ENCODE measurements at regions not wholly inside any gene's neighbourhood (a gene's known extent, or its start where the extent isn't known, plus 50 kb on each side); places are given as distances from the start of the nearest gene placed in this dataset.
"Not testable (repeated sequence)": the region's sequence is repeated elsewhere in the genome, so short reads cannot be mapped to it uniquely, and the experiment has no call there.

DNA sequence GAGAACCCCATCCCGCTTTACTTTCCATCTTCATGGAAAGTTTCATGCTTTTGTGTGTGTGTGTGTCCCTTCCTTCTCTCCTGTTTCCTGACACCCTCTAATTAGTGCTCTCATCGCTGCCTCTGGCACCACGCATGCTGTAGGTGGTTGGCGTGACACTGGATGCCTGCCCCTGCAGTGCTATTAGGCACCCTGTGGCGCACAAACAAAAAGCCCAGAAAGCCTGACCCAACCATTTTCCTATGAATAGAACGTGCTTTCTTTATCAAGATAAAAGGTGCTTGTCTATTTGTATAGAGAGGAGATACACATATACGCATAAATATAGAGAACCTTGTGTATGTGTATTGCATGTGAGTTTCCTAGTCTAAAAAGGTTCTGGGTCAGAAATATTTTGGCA is 120.8 kb upstream of the CDCA7L start:
- Mint-ChIP-seq H3K36me3 (no peaks in the 10 kb centered on the region), H3K4me3 (no peak overlapping the region), H3K4me1 (no peaks in the 10 kb centered on the region), H3K9me3 (no peaks in the 10 kb centered on the region), H3K27me3 (ENCODE audit: low read depth in 3 of 3) (peaks cover 2 to 10% (median 6%) of the 10 kb centered on the region in 3 donors), H3K27ac (no peak overlapping the region)
- DNase-seq, result no peak

DNA sequence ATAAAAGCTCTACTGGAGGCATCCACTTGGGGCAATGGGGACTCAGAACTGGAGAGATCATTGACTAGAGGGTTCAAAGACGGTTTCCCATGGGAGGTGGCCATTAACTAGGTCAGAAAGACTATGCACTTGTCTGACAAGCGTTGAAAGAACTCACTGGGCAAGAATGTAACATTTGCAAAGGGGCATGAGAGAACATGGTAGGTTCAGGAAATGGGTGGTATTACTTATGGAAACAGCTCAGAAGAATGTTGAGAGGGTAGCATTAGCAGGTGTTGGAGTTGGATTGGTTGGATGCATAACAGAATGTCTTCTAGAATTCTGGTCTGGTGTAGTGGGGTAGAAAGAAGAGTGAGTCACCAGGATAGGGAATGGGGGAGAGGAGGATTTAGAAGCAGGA is 119.1 kb upstream of the CDCA7L start:
- DNase-seq, result no peak
- no peaks in the 10 kb centered on the region for H3K4me1 Mint-ChIP-seq
- H3K4me3 Mint-ChIP-seq, result no peak overlapping the region
- H3K9me3 Mint-ChIP-seq, result no peaks in the 10 kb centered on the region
- H3K27me3 Mint-ChIP-seq (ENCODE audit: low read depth in 3 of 3), result peaks cover 3 to 10% (median 6%) of the 10 kb centered on the region in 3 donors
- no peak overlapping the region for H3K27ac Mint-ChIP-seq
- no peaks in the 10 kb centered on the region for H3K36me3 Mint-ChIP-seq

- DNase-seq, result no peak
- Mint-ChIP-seq H3K4me1 (no peaks in the 10 kb centered on the region), H3K27me3 (ENCODE audit: low read depth in 3 of 3) (peaks cover 0 to 6% (median 5%) of the 10 kb centered on the region in 3 donors), H3K4me3 (no peak overlapping the region), H3K36me3 (no peaks in the 10 kb centered on the region), H3K27ac (no peak overlapping the region), H3K9me3 (no peaks in the 10 kb centered on the region)
Measured at GRCh38 chr7:22061775-22062174, 116.1 kb upstream of the CDCA7L start.

GRCh38 chr7:22060863-22061262 is 115.2 kb upstream of the CDCA7L start:
- Mint-ChIP-seq H3K36me3 (no peaks in the 10 kb centered on the region), H3K4me3 (no peak overlapping the region), H3K4me1 (no peaks in the 10 kb centered on the region), H3K27me3 (ENCODE audit: low read depth in 3 of 3) (peaks cover 0 to 3% (median 2%) of the 10 kb centered on the region in 3 donors), H3K27ac (no peak overlapping the region), H3K9me3 (no peaks in the 10 kb centered on the region)
- DNase-seq, result no peak

GRCh38 chr7:22060197-22060596 is 114.5 kb upstream of the CDCA7L start:
- Mint-ChIP-seq H3K4me1 (no peaks in the 10 kb centered on the region), H3K27ac (no peak overlapping the region), H3K4me3 (no peak overlapping the region), H3K27me3 (ENCODE audit: low read depth in 3 of 3) (peaks cover 0 to 3% (median 2%) of the 10 kb centered on the region in 3 donors), H3K36me3 (no peaks in the 10 kb centered on the region), H3K9me3 (no peaks in the 10 kb centered on the region)
- DNase-seq, result no peak

- H3K4me1 Mint-ChIP-seq, result no peaks in the 10 kb centered on the region
- no peak for DNase-seq
- peaks cover 2 to 5% (median 2%) of the 10 kb centered on the region in 3 donors for H3K27me3 Mint-ChIP-seq (ENCODE audit: low read depth in 3 of 3)
- H3K27ac Mint-ChIP-seq, result no peak overlapping the region
- no peaks in the 10 kb centered on the region for H3K36me3 Mint-ChIP-seq
- no peak overlapping the region for H3K4me3 Mint-ChIP-seq
- no peaks in the 10 kb centered on the region for H3K9me3 Mint-ChIP-seq
Measured at GRCh38 chr7:22055226-22055625, 109.5 kb upstream of the CDCA7L start.

GRCh38 chr7:22052674-22053365 is 107.1 kb upstream of the CDCA7L start:
- H3K27ac Mint-ChIP-seq, result no peak overlapping the region
- no peak overlapping the region for H3K4me3 Mint-ChIP-seq
- no peaks in the 10 kb centered on the region for H3K9me3 Mint-ChIP-seq
- H3K36me3 Mint-ChIP-seq, result no peaks in the 10 kb centered on the region
- no peak for DNase-seq
- H3K27me3 Mint-ChIP-seq (ENCODE audit: low read depth in 3 of 3), result peaks cover 3 to 7% (median 4%) of the 10 kb centered on the region in 3 donors
- H3K4me1 Mint-ChIP-seq, result no peaks in the 10 kb centered on the region

GRCh38 chr7:22051886-22052673 is 106.4 kb upstream of the CDCA7L start:
- Mint-ChIP-seq H3K27ac (no peak overlapping the region), H3K36me3 (no peaks in the 10 kb centered on the region), H3K4me1 (no peaks in the 10 kb centered on the region), H3K4me3 (no peak overlapping the region), H3K9me3 (no peaks in the 10 kb centered on the region), H3K27me3 (ENCODE audit: low read depth in 3 of 3) (peaks cover 3 to 7% (median 4%) of the 10 kb centered on the region in 3 donors)
- DNase-seq, result no peak

GRCh38 chr7:22049766-22050500 is 104.2 kb upstream of the CDCA7L start:
- H3K9me3 Mint-ChIP-seq, result no peaks in the 10 kb centered on the region
- H3K4me3 Mint-ChIP-seq, result no peak overlapping the region
- H3K27me3 Mint-ChIP-seq (ENCODE audit: low read depth in 3 of 3), result peaks cover 3 to 5% (median 4%) of the 10 kb centered on the region in 3 donors
- no peak for DNase-seq
- H3K4me1 Mint-ChIP-seq, result no peaks in the 10 kb centered on the region
- no peak overlapping the region for H3K27ac Mint-ChIP-seq
- H3K36me3 Mint-ChIP-seq, result no peaks in the 10 kb centered on the region

GRCh38 chr7:22043367-22043766 is 97.7 kb upstream of the CDCA7L start:
- no peak overlapping the region for H3K4me3 Mint-ChIP-seq
- no peak overlapping the region for H3K27ac Mint-ChIP-seq
- H3K36me3 Mint-ChIP-seq, result no peaks in the 10 kb centered on the region
- DNase-seq, result no peak
- no peaks in the 10 kb centered on the region for H3K9me3 Mint-ChIP-seq
- H3K27me3 Mint-ChIP-seq (ENCODE audit: low read depth in 3 of 3), result peaks cover 2 to 3% (median 2%) of the 10 kb centered on the region in 3 donors
- H3K4me1 Mint-ChIP-seq, result no peaks in the 10 kb centered on the region

DNA sequence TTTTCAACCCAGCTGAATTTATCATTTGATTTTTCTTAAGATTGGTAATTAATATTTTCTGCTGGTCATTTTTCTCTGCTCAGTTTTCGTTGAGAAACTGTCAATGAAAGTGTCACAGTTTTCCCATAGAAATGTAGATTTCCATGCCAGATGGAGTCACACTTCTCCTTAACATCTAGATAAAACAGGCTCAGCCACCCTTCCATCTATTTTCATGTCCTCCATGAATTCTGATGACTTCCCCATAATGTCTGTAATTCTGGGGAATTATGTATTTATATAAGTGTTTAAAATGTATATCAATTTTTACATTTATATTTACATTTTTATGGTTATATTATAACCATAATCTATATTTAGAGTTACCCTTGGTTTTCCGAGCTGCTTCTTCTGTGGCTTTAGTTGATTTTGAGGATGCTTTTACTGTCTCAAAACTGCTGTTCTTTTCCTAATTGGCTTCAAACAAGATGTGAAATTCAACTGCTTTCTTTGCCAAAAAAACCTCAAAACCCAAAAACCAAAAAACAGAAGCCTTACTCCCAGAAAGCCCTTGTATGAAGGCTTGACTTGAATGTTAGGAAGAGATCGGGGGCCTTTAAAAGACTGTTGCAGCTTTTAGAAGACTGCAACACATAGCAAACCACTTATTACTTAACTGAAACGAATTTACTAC is 95.4 kb upstream of the CDCA7L start:
- H3K4me3 Mint-ChIP-seq, result no peak overlapping the region
- no peak for DNase-seq
- no peaks in the 10 kb centered on the region for H3K36me3 Mint-ChIP-seq
- no peaks in the 10 kb centered on the region for H3K9me3 Mint-ChIP-seq
- H3K4me1 Mint-ChIP-seq, result no peaks in the 10 kb centered on the region
- H3K27me3 Mint-ChIP-seq (ENCODE audit: low read depth in 3 of 3), result peaks cover 2% of the 10 kb centered on the region in 3 donors
- no peak overlapping the region for H3K27ac Mint-ChIP-seq

DNA sequence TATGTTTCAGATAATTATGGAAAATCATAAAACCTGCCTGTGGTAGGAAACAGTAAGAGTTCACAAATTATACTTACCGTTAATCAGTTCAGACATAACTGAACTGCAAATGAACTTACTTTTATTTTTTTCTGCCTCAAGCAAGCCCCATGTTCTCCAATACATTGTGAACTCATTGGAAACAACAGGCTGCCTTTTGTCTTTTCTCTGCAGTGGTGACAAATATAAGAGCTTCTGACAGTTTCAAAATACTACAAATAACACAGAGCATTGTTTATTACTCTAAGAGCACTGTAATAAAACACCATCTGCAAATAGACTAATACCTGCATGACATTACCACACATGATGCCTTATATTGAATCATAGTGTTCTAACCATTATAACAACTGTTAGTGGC is 94.0 kb upstream of the CDCA7L start:
- no peaks in the 10 kb centered on the region for H3K36me3 Mint-ChIP-seq
- H3K27ac Mint-ChIP-seq, result no peak overlapping the region
- H3K4me1 Mint-ChIP-seq, result no peaks in the 10 kb centered on the region
- H3K27me3 Mint-ChIP-seq (ENCODE audit: low read depth in 3 of 3), result peaks cover 2% of the 10 kb centered on the region in 3 donors
- H3K4me3 Mint-ChIP-seq, result no peak overlapping the region
- no peaks in the 10 kb centered on the region for H3K9me3 Mint-ChIP-seq
- no peak for DNase-seq

GRCh38 chr7:22032356-22032755 is 86.7 kb upstream of the CDCA7L start:
- H3K9me3 Mint-ChIP-seq; H3K4me3 Mint-ChIP-seq; H3K36me3 Mint-ChIP-seq; H3K27me3 Mint-ChIP-seq (ENCODE audit: low read depth in 3 of 3); H3K27ac Mint-ChIP-seq; H3K4me1 Mint-ChIP-seq; DNase-seq: not testable (repeated sequence)

GRCh38 chr7:22028656-22029055 is 83.0 kb upstream of the CDCA7L start:
- not testable (repeated sequence) for DNase-seq; H3K4me3 Mint-ChIP-seq; H3K36me3 Mint-ChIP-seq; H3K9me3 Mint-ChIP-seq; H3K27ac Mint-ChIP-seq; H3K27me3 Mint-ChIP-seq (ENCODE audit: low read depth in 3 of 3); H3K4me1 Mint-ChIP-seq

Data from immature natural killer cell (primary cell).